Neural progenitor cell (in vitro differentiated cells): ENCODE measurements at regions not wholly inside any gene's neighbourhood (a gene's known extent, or its start where the extent isn't known, plus 50 kb on each side); places are given as distances from the start of the nearest gene placed in this dataset.

Experiments used
- CTCF ChIP-seq: fragments of 200-600 bp; sonication (generic); IDR thresholded peaks from 2 replicates; pipeline ENCODE4 v1.5.1; 2017; ENCODE audit warnings: antibody characterized with exemption, mild to moderate bottlenecking
- EZH2 ChIP-seq: fragments of 200-600 bp; sonication (generic); IDR thresholded peaks from 2 replicates; pipeline ENCODE4 v1.6.1; 2017; ENCODE audit warnings: antibody characterized with exemption, mild to moderate bottlenecking, moderate library complexity
- EZH2phosphoT487 ChIP-seq: fragments of 200-600 bp; sonication (generic); IDR thresholded peaks from 2 replicates; pipeline ENCODE4 v1.6.1; 2017; ENCODE audit warnings: antibody characterized with exemption

- no peak for TF ChIP-seq EZH2phosphoT487
- no peak for TF ChIP-seq EZH2
- no peak for TF ChIP-seq CTCF
These were observed 55.9 kb upstream of the UMPS start for GRCh38 chr3:124674336-124674735.
